Activated CD8-positive, alpha-beta T cell treated with anti-CD3 and anti-CD28 coated beads for 36 hours (primary cell): ENCODE measurements at regions not wholly inside any gene's neighbourhood (a gene's known extent, or its start where the extent isn't known, plus 50 kb on each side); places are given as distances from the start of the nearest gene placed in this dataset.

Experiments used
- ATAC-seq: fragments of 200-7000 bp; cut with Tn5 transposase; one replicate; pipeline ENCODE4 v1.10.0; 2021; ENCODE audit warnings: mild to moderate bottlenecking, moderate library complexity
- CTCF ChIA-PET: fragments of 350-600 bp; sonication (Branson Sonifier 250); formaldehyde crosslinking; loops from one replicate; lab custom pipeline; 2021; ENCODE audit warnings: antibody characterized with exemption; lab: Charles Lee
- POLR2A ChIA-PET: fragments of 350-600 bp; sonication (Branson Sonifier 250); formaldehyde crosslinking; loops from one replicate; lab custom pipeline; 2021; ENCODE audit warnings: antibody characterized with exemption; lab: Charles Lee
- DNase-seq: peaks from one replicate; pipeline ENCODE4 v3.0.0-alpha.2; 2020
- H3K27ac Mint-ChIP-seq: one replicate; pipeline ENCODE4 v1.8.0; 2021; ENCODE audit warnings: mild to moderate bottlenecking, mixed read lengths
- H3K27me3 Mint-ChIP-seq: one replicate; pipeline ENCODE4 v1.8.0; 2021; ENCODE audit warnings: mixed read lengths
- H3K36me3 Mint-ChIP-seq: one replicate; pipeline ENCODE4 v1.8.0; 2021; ENCODE audit warnings: low read depth, mixed read lengths
- H3K4me1 Mint-ChIP-seq: one replicate; pipeline ENCODE4 v1.8.0; 2021; ENCODE audit warnings: low read depth, mixed read lengths
- H3K4me3 Mint-ChIP-seq: one replicate; pipeline ENCODE4 v1.8.0; 2021; ENCODE audit warnings: mild to moderate bottlenecking, moderate library complexity, mixed read lengths
- H3K9me3 Mint-ChIP-seq: one replicate; pipeline ENCODE4 v1.8.0; 2021; ENCODE audit warnings: mixed read lengths
- intact Hi-C: fragments of 100-400 bp; cut with micrococcal nuclease; formaldehyde crosslinking; loops from one replicate; pipeline ENCODE4 v1.10.0; 2022
- TF ChIP-seq, protein P1 (sequence below): fragments of 200-600 bp; IDR thresholded peaks from one replicate; pipeline ENCODE4 v1.8.0; 2022; ENCODE audit warnings: antibody characterized with exemption, mild to moderate bottlenecking

DNA sequence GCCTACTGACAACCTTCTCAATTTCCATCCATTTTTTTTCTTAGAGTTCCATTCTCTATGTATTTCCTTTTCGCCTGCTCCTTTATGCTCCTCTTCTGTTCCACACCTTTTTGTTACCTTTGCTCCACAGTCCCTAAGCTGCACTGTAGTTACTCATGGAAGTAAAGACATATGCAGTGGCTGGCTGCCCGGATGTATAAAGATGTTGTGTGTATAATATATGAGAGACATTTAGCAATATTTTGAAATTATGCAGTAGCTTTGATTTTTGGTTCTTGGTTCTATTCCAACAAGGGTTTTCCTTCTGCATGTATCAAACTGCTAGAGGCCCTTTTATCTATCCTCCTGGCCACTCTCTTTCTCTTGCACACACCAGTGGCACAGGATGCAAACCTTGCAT lies 234.9 kb downstream of the DOK5 start:
- intact Hi-C loops, result no loop called here
- Mint-ChIP-seq H3K4me1 (no peaks in the 10 kb centered on the region), H3K27ac (no peak overlapping the region)

DNA sequence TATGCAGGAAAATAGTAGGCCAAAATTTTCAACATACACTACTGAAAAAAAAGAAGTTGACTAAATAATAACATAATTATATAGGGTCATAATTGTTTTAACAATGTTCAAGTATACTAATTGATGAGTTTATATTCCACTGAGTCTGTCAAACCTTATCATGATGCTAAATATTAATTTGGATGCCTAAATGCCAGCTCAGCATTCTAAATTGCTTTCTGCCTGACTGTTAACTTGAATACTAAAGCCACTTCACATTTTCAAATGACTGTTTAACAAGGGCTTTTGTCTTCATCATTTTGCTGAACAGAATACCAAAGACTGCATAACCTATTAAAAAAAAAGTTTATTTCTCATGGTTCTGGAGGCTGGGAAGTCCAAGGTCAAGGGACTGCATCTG lies 232.8 kb downstream of the DOK5 start:
- no peak overlapping the region for H3K4me3 Mint-ChIP-seq
- DNase-seq (no peak), ATAC-seq (no peak)
- TF ChIP-seq, protein P1, sequence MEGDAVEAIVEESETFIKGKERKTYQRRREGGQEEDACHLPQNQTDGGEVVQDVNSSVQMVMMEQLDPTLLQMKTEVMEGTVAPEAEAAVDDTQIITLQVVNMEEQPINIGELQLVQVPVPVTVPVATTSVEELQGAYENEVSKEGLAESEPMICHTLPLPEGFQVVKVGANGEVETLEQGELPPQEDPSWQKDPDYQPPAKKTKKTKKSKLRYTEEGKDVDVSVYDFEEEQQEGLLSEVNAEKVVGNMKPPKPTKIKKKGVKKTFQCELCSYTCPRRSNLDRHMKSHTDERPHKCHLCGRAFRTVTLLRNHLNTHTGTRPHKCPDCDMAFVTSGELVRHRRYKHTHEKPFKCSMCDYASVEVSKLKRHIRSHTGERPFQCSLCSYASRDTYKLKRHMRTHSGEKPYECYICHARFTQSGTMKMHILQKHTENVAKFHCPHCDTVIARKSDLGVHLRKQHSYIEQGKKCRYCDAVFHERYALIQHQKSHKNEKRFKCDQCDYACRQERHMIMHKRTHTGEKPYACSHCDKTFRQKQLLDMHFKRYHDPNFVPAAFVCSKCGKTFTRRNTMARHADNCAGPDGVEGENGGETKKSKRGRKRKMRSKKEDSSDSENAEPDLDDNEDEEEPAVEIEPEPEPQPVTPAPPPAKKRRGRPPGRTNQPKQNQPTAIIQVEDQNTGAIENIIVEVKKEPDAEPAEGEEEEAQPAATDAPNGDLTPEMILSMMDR, result no peak
- peaks cover 3% of the 10 kb centered on the region for H3K27me3 Mint-ChIP-seq
- H3K36me3 Mint-ChIP-seq, result no peaks in the 10 kb centered on the region
- no peaks in the 10 kb centered on the region for H3K4me1 Mint-ChIP-seq
- intact Hi-C loops, result no loop called here
- CTCF ChIA-PET, result no interaction called here
- POLR2A ChIA-PET, result no interaction called here
- H3K9me3 Mint-ChIP-seq, result no peaks in the 10 kb centered on the region
- no peak overlapping the region for H3K27ac Mint-ChIP-seq

More for the DNA sequence above, 234.9 kb downstream of the DOK5 start:
- peaks cover 1% of the 10 kb centered on the region for H3K27me3 Mint-ChIP-seq
- H3K4me3 Mint-ChIP-seq, result no peak overlapping the region
- no peak for DNase-seq
- TF ChIP-seq, protein P1, result no peak
- ChIA-PET CTCF (no interaction called here), POLR2A (no interaction called here)
- no peak for ATAC-seq
- H3K36me3 Mint-ChIP-seq, result no peaks in the 10 kb centered on the region
- no peaks in the 10 kb centered on the region for H3K9me3 Mint-ChIP-seq

DNA sequence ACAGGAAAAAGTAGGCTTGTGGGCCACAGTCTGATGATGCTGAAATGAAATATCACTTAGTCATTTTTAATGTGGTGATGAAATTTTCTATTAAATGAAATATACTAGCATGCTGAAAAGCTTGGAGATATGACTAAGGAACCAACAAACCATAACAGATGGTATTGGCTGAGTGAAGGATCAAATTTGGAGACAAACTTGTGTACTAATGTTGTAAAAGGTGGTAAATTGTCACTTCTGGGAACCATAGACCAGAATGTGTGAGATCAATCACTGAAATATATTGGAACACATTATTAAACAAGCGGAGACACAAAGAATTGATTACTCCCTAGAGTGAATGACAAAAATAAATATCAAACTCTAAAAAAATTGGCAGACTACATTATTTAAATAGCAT lies 232.4 kb downstream of the DOK5 start:
- DNase-seq (no peak), ATAC-seq (no peak)
- POLR2A ChIA-PET, result no interaction called here
- H3K36me3 Mint-ChIP-seq, result no peaks in the 10 kb centered on the region
- no peak overlapping the region for H3K27ac Mint-ChIP-seq
- CTCF ChIA-PET, result no interaction called here
- no peaks in the 10 kb centered on the region for H3K4me1 Mint-ChIP-seq
- TF ChIP-seq, protein P1, result no peak
- no peaks in the 10 kb centered on the region for H3K9me3 Mint-ChIP-seq
- no peak overlapping the region for H3K4me3 Mint-ChIP-seq
- intact Hi-C loops, result no loop called here
- peaks cover 3% of the 10 kb centered on the region for H3K27me3 Mint-ChIP-seq

DNA sequence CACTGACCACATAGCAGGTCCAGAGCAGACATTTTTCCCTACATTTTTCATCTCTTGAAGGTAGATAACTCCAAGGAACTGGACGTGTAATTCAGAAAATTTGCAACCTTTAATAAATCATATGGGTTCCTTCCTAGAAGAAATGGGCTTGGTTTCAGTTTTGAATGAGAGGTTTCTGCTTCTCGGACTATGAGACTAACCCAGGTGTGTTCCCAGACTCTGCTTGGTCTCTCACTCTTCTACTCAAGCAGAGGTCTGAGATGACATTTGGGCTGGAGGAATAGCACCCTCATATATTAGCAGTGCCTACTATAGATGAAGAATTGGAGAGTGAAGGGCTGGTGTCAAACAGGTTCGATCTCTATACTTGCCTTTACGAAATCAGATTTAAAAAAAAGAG lies 231.2 kb downstream of the DOK5 start:
- Mint-ChIP-seq H3K4me3 (no peak overlapping the region), H3K27ac (no peak overlapping the region), H3K9me3 (no peaks in the 10 kb centered on the region), H3K27me3 (peaks cover 2% of the 10 kb centered on the region), H3K4me1 (no peaks in the 10 kb centered on the region), H3K36me3 (no peaks in the 10 kb centered on the region)
- no peak for DNase-seq
- no peak for ATAC-seq
- intact Hi-C loops, result no loop called here
- POLR2A ChIA-PET, result no interaction called here
- TF ChIP-seq, protein P1, result no peak
- CTCF ChIA-PET, result no interaction called here

DNA sequence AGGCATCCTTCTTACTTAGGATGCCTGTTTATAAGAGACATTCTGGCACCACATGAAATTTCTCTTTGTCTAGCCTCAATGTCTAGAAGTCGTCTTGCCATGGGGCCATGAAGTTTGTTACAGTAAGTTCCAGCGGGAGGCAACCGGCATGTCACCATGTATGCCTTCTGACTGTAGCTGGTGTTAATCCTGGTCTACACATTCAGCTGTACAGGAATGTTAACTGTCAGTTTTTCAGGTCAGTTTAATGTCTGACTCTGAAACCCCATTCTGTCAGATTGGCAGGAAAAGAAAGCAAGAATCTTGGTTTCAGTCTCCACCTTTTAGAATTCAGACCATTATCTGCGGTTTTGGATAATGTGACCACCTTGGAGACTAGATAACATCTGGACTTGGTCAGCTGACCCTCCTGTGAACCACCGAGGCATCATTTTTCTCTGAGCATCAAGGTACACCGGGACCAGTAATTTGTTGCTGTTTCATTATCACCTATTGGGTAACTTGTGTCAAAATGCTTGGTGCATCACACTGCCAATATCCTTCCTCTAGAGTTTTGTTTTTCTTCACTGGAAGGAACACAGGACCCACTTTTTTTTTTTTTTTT lies 228.7 kb downstream of the DOK5 start:
- Mint-ChIP-seq H3K36me3 (no peaks in the 10 kb centered on the region), H3K9me3 (no peaks in the 10 kb centered on the region), H3K4me3 (no peak overlapping the region), H3K4me1 (no peaks in the 10 kb centered on the region), H3K27me3 (peaks cover 2% of the 10 kb centered on the region), H3K27ac (no peak overlapping the region)
- TF ChIP-seq, protein P1, result no peak
- CTCF ChIA-PET, result no interaction called here
- POLR2A ChIA-PET, result no interaction called here
- intact Hi-C loops, result no loop called here
- DNase-seq (no peak), ATAC-seq (no peak)
